IPS-NIHi7 (cell line): ENCODE measurements at regions not wholly inside any gene's neighbourhood (a gene's known extent, or its start where the extent isn't known, plus 50 kb on each side); places are given as distances from the start of the nearest gene placed in this dataset.
A peak's percentile ranks its signal among the peaks of the same experiment; 100 is the strongest.

Source experiments
- DNase-seq: peaks from one replicate; pipeline ENCODE4 v3.0.0; 2012; ENCODE audit warnings: mixed read lengths; ENCODE audit errors: extremely low spot score

DNA sequence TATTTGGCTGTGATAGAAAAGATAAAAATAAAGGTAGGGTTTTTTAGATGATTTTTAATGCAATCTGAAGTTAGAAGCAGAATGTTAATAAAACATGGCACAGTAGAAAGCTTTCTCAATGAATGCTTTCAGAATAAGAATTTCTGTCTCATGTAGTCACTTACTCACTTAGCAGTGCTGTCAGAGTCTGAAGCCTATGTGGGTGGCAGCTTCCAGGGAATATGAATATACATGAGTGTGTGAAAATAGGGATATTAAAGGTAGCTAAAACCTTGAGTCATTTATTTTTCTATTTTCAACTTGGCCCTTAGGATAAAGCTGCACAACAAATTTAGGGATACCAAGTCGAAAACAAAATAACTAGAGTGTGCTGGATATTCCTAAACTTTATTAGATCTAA is 427.9 kb downstream of the AEBP2 start:
- no peak for DNase-seq

DNA sequence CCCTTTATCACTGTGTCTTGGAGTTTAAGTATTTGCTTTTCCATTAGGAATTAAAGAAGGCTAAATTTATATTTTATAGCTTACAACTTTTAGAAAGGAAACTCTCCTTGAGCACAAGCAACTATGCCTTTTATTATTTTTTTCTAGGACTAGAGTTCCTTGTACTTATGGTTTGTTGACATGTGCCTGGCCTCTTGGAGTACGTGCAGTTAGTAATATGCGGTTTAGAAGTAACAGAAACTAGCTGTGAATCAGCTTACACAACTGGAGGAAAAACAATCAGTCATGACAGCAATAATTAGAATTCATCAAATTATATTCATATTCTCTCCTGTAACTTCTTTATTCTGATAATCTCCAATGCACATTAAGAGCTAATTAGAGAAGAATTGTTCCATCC is 428.7 kb downstream of the AEBP2 start:
- no peak for DNase-seq

DNA sequence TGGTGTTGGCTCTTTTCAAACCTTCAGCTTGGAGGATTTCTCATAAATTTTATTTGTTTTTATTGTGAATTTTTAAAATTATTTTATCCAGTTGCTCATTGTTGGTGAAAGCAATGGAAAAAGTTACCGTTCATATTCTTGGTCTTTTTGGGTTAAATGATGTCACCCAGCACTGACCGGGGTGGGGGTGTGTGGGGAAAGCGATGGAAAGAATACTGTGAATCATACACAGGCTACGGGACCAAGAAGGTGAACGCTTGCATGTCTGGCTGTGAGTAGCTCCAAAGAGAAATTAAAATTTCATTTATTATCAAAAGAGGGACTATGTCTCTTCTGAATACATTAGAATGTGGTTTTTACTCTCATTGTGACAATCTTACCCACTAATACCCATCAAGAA is 430.1 kb downstream of the AEBP2 start:
- DNase-seq, result no peak

DNA sequence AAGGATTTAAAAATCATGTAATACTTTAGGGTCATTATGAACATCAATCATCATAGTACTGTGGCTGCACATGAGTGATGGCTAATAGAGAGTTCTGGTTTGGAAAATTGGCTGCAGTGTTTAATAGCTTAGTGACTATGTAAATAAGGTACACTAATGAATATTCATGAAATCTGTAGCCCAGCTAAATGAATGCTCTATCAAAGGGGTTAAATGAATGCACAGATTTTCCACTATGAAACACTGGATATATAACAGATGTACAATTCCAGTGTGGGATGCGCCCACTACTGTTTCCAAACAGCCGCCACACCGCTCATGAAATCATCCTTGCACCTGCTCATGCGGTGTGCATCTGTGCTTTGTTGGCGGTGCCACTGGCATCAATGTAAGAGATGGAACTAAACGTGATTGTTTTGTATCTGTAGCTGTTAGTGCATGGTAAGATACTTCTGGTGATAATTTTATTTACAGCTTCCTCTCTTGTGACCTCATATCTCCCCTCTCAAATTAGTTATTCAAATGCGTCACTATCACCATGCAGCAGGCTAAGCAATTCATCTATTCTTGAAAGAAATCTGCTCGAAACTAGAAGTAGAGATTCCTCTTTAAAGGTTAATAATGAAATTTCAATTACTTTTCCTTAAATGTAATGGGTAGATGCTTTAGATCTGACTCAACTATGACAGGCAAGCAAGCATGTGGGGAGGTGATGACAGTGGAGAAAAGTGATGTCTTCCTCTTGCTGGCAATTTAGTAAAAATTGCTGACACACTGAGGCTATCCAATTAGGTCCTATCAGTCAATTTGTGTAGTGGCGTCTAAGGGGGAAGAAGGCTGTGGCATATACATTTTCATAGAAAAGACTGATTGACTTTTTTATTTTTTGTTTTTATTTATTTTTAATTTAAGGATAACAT is 433.6 kb downstream of the AEBP2 start:
- DNase-seq, result no peak

DNA sequence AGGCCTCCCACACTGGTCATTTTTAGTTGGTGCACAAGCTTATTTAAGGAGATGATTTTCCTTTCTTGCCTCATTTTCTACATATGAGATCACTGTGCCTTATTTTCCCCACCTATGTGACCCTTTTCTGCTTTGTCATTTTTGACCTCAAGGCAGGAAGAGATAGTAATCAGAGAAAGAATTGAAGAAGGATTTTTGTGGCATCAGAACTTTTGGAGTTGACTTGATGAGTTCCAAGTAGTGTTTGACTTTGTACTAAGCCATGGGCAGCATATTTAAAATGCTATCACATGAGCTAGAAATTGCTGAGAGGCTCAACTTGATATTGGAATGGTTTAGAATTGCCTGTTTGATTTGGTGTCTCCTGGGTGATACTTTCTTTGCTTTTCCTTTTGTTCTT is 440.8 kb downstream of the AEBP2 start:
- DNase-seq, result no peak

- no peak for DNase-seq
Measured at GRCh38 chr12:19880721-19881120, 441.4 kb downstream of the AEBP2 start.

- DNase-seq, result no peak
Measured at GRCh38 chr12:19882346-19882745, 443.1 kb downstream of the AEBP2 start.

GRCh38 chr12:19884021-19884492 is 444.8 kb downstream of the AEBP2 start:
- no peak for DNase-seq

GRCh38 chr12:19885093-19885812 is 446.0 kb downstream of the AEBP2 start:
- no peak for DNase-seq

DNA sequence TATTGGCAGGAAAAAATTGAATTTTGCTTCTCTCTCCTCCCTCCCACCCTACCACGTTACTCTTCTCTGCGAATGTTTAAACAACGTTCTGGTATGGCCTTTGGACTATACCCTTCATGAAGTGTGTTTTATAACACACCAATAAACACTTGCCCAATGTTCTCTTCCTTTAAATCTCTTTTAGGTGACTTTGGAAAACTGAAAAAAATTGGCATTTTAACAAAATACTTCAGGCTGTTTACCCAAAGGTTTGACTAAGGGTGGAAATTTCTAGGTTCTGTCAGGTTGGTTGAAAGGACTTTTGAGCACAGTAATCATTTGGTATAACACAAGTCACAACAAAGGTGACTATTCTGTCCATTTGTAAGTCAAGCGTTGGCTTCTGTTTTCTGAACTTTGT is 446.8 kb downstream of the AEBP2 start:
- DNase-seq, result no peak

- DNase-seq, result no peak
Measured at GRCh38 chr12:19886639-19887064, 447.4 kb downstream of the AEBP2 start.

- DNase-seq, result no peak
Measured at GRCh38 chr12:19890024-19890423, 450.7 kb downstream of the AEBP2 start.

GRCh38 chr12:19891936-19892591 is 452.8 kb downstream of the AEBP2 start:
- no peak for DNase-seq

DNA sequence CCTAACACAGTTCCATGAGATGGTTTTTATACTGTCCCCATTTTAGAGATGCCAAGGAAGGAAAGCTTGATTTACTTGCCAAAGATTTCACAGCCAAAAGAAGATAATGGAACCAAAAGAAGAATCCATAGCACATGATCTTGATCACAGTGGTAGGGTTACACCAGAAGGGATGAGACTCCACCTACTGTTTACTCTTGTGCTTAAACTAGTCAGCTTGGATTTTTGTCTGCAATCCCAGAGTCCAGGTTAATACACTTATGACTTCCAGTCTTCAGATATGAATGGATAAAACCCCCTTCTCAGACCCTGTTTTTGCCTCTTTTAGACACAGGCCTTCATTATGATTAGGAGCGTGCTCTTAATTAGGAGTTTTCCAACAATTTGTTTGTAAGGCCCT is 454.2 kb downstream of the AEBP2 start:
- DNase-seq, result peak; percentile 27

DNA sequence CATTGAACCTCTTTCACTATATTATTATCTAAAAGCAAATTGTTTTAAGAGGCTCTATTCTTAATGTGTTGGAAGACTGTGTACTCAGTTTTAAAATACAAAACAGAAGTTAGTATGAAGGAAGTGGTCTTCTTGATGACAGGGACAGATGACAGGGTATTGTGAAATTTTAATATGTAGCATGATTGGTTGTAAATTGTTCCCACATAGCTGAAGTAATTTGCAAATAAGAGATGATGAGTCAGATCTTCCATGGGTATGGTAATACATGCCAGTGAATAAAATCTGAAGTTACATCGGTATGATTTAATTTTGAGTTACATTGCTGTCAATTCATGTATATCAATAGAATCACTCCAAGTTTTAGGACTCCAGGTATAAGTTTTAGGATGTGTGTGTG is 454.8 kb downstream of the AEBP2 start:
- DNase-seq, result no peak

DNA sequence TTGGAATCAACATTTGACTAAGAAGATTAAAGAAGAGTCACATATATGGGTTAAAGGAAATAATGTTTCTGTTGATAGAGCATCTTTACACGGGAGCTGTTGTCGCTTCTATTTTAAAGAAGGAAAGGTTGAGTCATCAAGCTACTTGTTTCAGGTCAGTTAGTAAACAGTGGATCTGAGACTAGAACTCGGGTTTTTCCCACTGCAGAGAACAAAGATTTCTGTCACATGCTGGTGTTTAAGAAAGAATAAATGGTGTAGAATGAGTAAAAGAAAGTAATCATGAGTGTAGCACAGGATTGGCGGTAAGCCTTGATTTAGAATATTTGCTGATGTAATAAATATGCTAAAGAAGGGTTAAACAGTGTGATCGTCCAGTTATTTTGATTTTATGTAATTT is 455.5 kb downstream of the AEBP2 start:
- no peak for DNase-seq

GRCh38 chr12:19895246-19896020 is 456.1 kb downstream of the AEBP2 start:
- DNase-seq, result no peak

DNA sequence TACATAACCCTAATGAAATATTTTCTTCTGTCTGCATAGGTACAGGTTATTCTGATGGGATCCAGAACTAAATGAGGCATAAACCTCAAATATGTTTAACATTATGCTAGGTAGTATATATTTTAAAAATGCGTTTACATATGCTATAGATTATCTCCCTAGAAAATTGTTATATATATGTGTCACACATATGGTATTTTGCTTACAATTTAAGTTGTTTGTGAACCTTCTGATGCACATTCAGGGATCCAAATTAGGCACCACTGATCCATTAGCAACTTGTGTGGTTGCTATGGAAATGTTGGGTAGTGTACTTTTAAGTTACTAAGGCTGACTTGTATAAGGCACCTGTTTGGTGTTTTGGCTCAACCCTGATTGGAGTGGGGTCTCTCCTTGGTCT is 456.7 kb downstream of the AEBP2 start:
- no peak for DNase-seq

GRCh38 chr12:19896534-19896933 is 457.2 kb downstream of the AEBP2 start:
- DNase-seq, result no peak

DNA sequence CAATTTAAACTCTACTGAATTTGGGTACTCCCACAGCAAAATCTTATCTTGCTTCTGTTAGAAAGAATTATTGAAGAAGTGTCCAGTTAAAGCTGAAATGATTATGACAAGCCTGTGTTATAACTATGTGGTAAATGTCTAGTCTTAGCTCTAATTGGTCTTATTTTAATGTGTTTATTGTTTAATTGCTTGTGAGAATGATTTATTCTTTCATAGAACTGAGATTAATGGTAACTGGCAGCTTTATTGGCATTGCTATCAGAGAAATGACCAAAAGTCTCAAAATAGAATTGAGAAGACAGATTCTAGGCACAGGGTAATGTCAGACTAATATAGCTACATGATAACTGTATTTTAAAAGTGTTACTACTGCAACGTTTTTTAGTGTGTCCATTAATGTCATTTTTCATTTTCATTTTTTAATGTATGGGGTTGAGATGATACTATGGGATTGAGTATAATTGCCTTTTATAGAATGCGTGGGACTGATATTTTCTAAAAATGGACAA is 458.7 kb downstream of the AEBP2 start:
- no peak for DNase-seq

DNA sequence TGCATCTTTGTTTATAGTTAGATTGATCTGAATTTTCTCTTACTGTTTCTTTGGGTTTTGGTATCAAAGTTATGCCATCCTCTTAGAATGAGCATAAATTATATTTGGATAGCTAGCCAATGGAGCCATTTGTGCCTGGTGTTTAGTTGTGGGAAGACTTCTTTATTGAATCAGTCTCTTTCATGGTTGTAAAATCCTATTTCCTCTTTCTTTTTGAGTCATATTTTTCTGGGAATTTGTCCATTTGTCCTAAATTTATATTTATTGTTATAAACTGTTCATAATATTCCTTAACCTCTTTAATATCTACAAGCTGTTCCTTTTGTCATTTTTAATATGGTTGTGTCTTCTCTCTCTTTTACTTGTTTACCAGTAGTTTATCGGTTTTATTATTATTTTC is 462.5 kb downstream of the AEBP2 start:
- no peak for DNase-seq
